HepG2 (cell line): ENCODE measurements at regions not wholly inside any gene's neighbourhood (a gene's known extent, or its start where the extent isn't known, plus 50 kb on each side); places are given as distances from the start of the nearest gene placed in this dataset.

Experiments
- ATAC-seq: fragments of 200-7000 bp; cut with Tn5 transposase; 3 replicates; pipeline ENCODE4 v1.9.1; 2020; ENCODE audit warnings: mild to moderate bottlenecking, moderate library complexity
- BruUV-seq: library from RNA; stranded (reverse); fragments of 400-500 nt; replicated peaks from 2 replicates; lab custom pipeline; 2021; lab: Mats Ljungman, UMichigan
- CTCF ChIA-PET: fragments of 300-600 bp; formaldehyde crosslinking; extraction: SDS; loops from one replicate; lab custom pipeline; 2021; ENCODE audit warnings: low total read pairs, inconsistent platforms, low intra/inter-chr PET ratio; lab: Yijun Ruan, JAX
- POLR2A ChIA-PET: fragments of 350-600 bp; sonication (Branson Sonifier 250); formaldehyde crosslinking; loops from one replicate; lab custom pipeline; 2020; ENCODE audit warnings: antibody characterized with exemption, inconsistent platforms; lab: Yijun Ruan, JAX
- DNase-seq: peaks from one replicate; pipeline ENCODE4 v3.0.0-alpha.2; 2015; ENCODE audit warnings: low spot score
- FAIRE-seq: peaks from 3 replicates; lab custom pipeline; 2011; peaks lifted over from hg19 to GRCh38; lab: Jason Lieb, UNC
- H2AFZ ChIP-seq: one replicate; pipeline ENCODE4 v1.6.1; 2011; ENCODE audit warnings: low read length, inconsistent platforms
- H3K27ac ChIP-seq: fragments of 300-600 bp; 3 replicates; pipeline ENCODE4 v1.8.0; 2011; ENCODE audit warnings: mixed run types, mild to moderate bottlenecking, mixed read lengths, low read length, inconsistent platforms; ENCODE audit not compliant: insufficient read depth; ENCODE audit errors: extremely low read length
- H3K27me3 ChIP-seq, 2 experiments: fragments of 200-600 bp in 1 of 2; 2 replicates in 1 of 2; 3 replicates in 1 of 2; pipeline versions ENCODE4 v1.6.0 to v1.8.0; 2011; ENCODE audit warnings: low read length in 2 of 2, mild to moderate bottlenecking in 2 of 2, moderate library complexity in 2 of 2, inconsistent platforms in 1 of 2; ENCODE audit not compliant: insufficient read depth in 2 of 2, control insufficient read depth in 1 of 2
- H3K36me3 ChIP-seq, 2 experiments: fragments of 200-600 bp in 1 of 2; replicated peaks in 1 of 2; 2 replicates in 1 of 2; 3 replicates in 1 of 2; pipeline versions ENCODE4 v1.5.1 to v1.8.0; 2011; ENCODE audit warnings: low read length in 2 of 2, inconsistent platforms in 1 of 2; ENCODE audit not compliant: insufficient read depth in 2 of 2, control insufficient read depth in 1 of 2
- H3K4me1 ChIP-seq: 2 replicates; pipeline ENCODE4 v1.5.1; 2012; ENCODE audit warnings: low read length, inconsistent platforms; ENCODE audit not compliant: insufficient read depth
- H3K4me2 ChIP-seq: 2 replicates; pipeline ENCODE4 v1.6.0; 2011; ENCODE audit warnings: low read depth, low read length, inconsistent platforms
- H3K4me3 ChIP-seq, 3 experiments: fragments of 200-600 bp in 1 of 3; sonication (generic), shearing (Covaris generic) in 1 of 3; replicated peaks in 1 of 3; 2 replicates each; pipeline ENCODE4 v1.5.1; 2011 to 2016; ENCODE audit warnings: low read length in 3 of 3, inconsistent platforms in 2 of 3, low read depth in 2 of 3, mild to moderate bottlenecking in 2 of 3, control low read depth in 1 of 3, mixed read lengths in 1 of 3; ENCODE audit not compliant: insufficient read depth in 1 of 3
- H3K79me2 ChIP-seq: one replicate; pipeline ENCODE4 v1.6.1; 2011; ENCODE audit warnings: low read length, inconsistent platforms; ENCODE audit not compliant: insufficient read depth
- H3K9ac ChIP-seq: 2 replicates; pipeline ENCODE4 v1.6.0; 2011; ENCODE audit warnings: mild to moderate bottlenecking, low read depth, low read length, inconsistent platforms; ENCODE audit not compliant: insufficient read depth
- H3K9me3 ChIP-seq: 2 replicates; pipeline ENCODE4 v1.5.1; 2012; ENCODE audit warnings: mild to moderate bottlenecking, low read length
- H4K20me1 ChIP-seq: 2 replicates; pipeline ENCODE4 v1.6.0; 2011; ENCODE audit warnings: inconsistent platforms, mild to moderate bottlenecking, low read length, moderate library complexity; ENCODE audit not compliant: insufficient read depth
- BHLHE40 ChIP-seq: IDR thresholded peaks from 2 replicates; pipeline ENCODE4 v1.6.1; 2011; ENCODE audit warnings: low read length, improper control_type of control experiment
- CBX5 ChIP-seq: sonication (generic); formaldehyde crosslinking; IDR thresholded peaks from 2 replicates; pipeline ENCODE4 v1.4.0; 2020; ENCODE audit warnings: missing genetic modification reagents, borderline replicate concordance
- CEBPG ChIP-seq: IDR thresholded peaks from 2 replicates; pipeline ENCODE4 v1.6.1; 2016
- GATA4 ChIP-seq: sonication (generic); IDR thresholded peaks from 2 replicates; pipeline ENCODE4 v1.6.1; 2016; ENCODE audit warnings: antibody characterized with exemption, low read depth, borderline replicate concordance
- MLLT10 ChIP-seq: sonication (generic); formaldehyde crosslinking; IDR thresholded peaks from 2 replicates; pipeline ENCODE4 v1.4.0; 2020; ENCODE audit warnings: missing genetic modification reagents
- MYC ChIP-seq: sonication (generic); formaldehyde crosslinking; IDR thresholded peaks from 2 replicates; pipeline ENCODE4 v1.9.0; 2021; ENCODE audit warnings: missing genetic modification reagents, borderline replicate concordance
- RBM22 ChIP-seq: fragments of 200-400 bp; formaldehyde crosslinking; optimal IDR thresholded peaks from 2 replicates; pipeline ENCODE3; 2017; ENCODE audit warnings: mild to moderate bottlenecking, low read length, moderate library complexity
- XRCC5 ChIP-seq: fragments of 200-400 bp; formaldehyde crosslinking; optimal IDR thresholded peaks from 2 replicates; pipeline ENCODE3; 2017; ENCODE audit warnings: mild to moderate bottlenecking, low read length
- ZNF451 ChIP-seq: sonication (generic); formaldehyde crosslinking; IDR thresholded peaks from 2 replicates; pipeline ENCODE4 v1.5.0; 2020; ENCODE audit warnings: mild to moderate bottlenecking, missing genetic modification reagents
- ZNF660 ChIP-seq: sonication (generic); formaldehyde crosslinking; IDR thresholded peaks from 2 replicates; pipeline ENCODE4 v1.5.1; 2020; ENCODE audit warnings: mild to moderate bottlenecking, low read depth, missing genetic modification reagents, borderline replicate concordance
- ZNF775 ChIP-seq: sonication (generic); formaldehyde crosslinking; IDR thresholded peaks from 2 replicates; pipeline ENCODE4 v1.4.0; 2020; ENCODE audit warnings: missing genetic modification reagents, mild to moderate bottlenecking, moderate library complexity, borderline replicate concordance
- WGBS: methylation state at CpG from one replicate; pipeline ENCODE4 v1.1.6; 2017; ENCODE audit warnings: low lambda C conversion rate; 5-methylcytosine and 5-hydroxymethylcytosine counted together
- in situ Hi-C: cut with HindIII; loops from 2 replicates; pipeline ENCODE4 v1.10.0; 2017; ENCODE audit warnings: low pct_unique_long_range_greater_than_20kb; ENCODE audit not compliant: extremely low pct_ligation_motif_present
- intact Hi-C: fragments of 100-400 bp; cut with micrococcal nuclease; formaldehyde crosslinking; loops from one replicate; pipeline ENCODE4 v1.10.0; 2022; ENCODE audit not compliant: unreplicated experiment
- TF ChIP-seq, protein P1 (sequence below): sonication (generic); formaldehyde crosslinking; IDR thresholded peaks from 2 replicates; pipeline ENCODE4 v1.5.0; 2020; ENCODE audit warnings: mild to moderate bottlenecking, missing genetic modification reagents, borderline replicate concordance
- TF ChIP-seq, protein P2 (sequence below): sonication (generic); formaldehyde crosslinking; IDR thresholded peaks from 2 replicates; pipeline ENCODE4 v1.5.0; 2020; ENCODE audit warnings: missing genetic modification reagents
- TF ChIP-seq, protein P3 (sequence below): sonication (generic); formaldehyde crosslinking; IDR thresholded peaks from 2 replicates; pipeline ENCODE4 v1.5.0; 2020; ENCODE audit warnings: missing genetic modification reagents

DNA sequence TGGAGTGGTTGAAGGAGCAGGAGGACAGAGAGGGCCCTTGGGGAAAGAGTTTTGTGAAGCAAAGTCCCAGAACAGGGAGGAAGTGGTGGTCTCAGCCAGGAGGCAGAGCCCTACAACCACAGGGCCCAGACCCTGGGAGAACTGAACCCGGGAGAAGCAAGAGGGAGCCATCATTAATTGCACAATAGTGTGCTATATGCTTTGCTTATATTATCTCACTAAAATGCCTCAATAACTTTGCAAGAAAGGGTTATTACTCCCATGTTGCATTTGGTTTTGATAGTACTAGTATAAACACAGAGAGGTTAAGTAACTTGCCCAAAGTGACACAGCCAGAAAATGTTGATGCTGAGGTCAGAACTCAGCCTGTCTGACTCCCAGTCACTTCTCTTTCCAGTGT, 124.3 kb downstream of the FOXD2 start:
- no peak overlapping the region for H3K4me2 ChIP-seq
- DNase-seq: no peak
- H3K9me3 ChIP-seq: no peaks in the 10 kb centered on the region
- FAIRE-seq: no peak
- intact Hi-C loops: no loop called here
- peaks cover 2% of the 10 kb centered on the region; the same call in 1 of the 2 replicates for H4K20me1 ChIP-seq
- POLR2A ChIA-PET: no interaction called here
- no peak overlapping the region for H3K27ac ChIP-seq
- in situ Hi-C loops: no loop called here
- no peaks in the 10 kb centered on the region; a peak in 2 of 5 replicates for H3K27me3 ChIP-seq
- CTCF ChIA-PET: no interaction called here
- H3K4me3 ChIP-seq: no peak overlapping the region
- no peak for ATAC-seq
- peaks cover 21% of the 10 kb centered on the region for H3K4me1 ChIP-seq
- BruUV-seq: no TSS peak
- 36% methylated on average over 1 of the region's 1 CpG for WGBS
- H3K36me3 ChIP-seq: no peaks in the 10 kb centered on the region
- H2AFZ ChIP-seq: no peak overlapping the region
- no peak overlapping the region for H3K9ac ChIP-seq
- H3K79me2 ChIP-seq: no peaks in the 10 kb centered on the region
- TF ChIP-seq BHLHE40 (no peak), XRCC5 (no peak), RBM22 (no peak), MYC (CRISPR knock-in tag) (no peak), CBX5 (CRISPR knock-in tag) (no peak), ZNF451 (no peak), ZNF775 (CRISPR knock-in tag) (no peak), ZNF660 (no peak), MLLT10 (CRISPR knock-in tag) (no peak), CEBPG (CRISPR knock-in tag) (no peak), GATA4 (no peak)
- TF ChIP-seq, protein P1, sequence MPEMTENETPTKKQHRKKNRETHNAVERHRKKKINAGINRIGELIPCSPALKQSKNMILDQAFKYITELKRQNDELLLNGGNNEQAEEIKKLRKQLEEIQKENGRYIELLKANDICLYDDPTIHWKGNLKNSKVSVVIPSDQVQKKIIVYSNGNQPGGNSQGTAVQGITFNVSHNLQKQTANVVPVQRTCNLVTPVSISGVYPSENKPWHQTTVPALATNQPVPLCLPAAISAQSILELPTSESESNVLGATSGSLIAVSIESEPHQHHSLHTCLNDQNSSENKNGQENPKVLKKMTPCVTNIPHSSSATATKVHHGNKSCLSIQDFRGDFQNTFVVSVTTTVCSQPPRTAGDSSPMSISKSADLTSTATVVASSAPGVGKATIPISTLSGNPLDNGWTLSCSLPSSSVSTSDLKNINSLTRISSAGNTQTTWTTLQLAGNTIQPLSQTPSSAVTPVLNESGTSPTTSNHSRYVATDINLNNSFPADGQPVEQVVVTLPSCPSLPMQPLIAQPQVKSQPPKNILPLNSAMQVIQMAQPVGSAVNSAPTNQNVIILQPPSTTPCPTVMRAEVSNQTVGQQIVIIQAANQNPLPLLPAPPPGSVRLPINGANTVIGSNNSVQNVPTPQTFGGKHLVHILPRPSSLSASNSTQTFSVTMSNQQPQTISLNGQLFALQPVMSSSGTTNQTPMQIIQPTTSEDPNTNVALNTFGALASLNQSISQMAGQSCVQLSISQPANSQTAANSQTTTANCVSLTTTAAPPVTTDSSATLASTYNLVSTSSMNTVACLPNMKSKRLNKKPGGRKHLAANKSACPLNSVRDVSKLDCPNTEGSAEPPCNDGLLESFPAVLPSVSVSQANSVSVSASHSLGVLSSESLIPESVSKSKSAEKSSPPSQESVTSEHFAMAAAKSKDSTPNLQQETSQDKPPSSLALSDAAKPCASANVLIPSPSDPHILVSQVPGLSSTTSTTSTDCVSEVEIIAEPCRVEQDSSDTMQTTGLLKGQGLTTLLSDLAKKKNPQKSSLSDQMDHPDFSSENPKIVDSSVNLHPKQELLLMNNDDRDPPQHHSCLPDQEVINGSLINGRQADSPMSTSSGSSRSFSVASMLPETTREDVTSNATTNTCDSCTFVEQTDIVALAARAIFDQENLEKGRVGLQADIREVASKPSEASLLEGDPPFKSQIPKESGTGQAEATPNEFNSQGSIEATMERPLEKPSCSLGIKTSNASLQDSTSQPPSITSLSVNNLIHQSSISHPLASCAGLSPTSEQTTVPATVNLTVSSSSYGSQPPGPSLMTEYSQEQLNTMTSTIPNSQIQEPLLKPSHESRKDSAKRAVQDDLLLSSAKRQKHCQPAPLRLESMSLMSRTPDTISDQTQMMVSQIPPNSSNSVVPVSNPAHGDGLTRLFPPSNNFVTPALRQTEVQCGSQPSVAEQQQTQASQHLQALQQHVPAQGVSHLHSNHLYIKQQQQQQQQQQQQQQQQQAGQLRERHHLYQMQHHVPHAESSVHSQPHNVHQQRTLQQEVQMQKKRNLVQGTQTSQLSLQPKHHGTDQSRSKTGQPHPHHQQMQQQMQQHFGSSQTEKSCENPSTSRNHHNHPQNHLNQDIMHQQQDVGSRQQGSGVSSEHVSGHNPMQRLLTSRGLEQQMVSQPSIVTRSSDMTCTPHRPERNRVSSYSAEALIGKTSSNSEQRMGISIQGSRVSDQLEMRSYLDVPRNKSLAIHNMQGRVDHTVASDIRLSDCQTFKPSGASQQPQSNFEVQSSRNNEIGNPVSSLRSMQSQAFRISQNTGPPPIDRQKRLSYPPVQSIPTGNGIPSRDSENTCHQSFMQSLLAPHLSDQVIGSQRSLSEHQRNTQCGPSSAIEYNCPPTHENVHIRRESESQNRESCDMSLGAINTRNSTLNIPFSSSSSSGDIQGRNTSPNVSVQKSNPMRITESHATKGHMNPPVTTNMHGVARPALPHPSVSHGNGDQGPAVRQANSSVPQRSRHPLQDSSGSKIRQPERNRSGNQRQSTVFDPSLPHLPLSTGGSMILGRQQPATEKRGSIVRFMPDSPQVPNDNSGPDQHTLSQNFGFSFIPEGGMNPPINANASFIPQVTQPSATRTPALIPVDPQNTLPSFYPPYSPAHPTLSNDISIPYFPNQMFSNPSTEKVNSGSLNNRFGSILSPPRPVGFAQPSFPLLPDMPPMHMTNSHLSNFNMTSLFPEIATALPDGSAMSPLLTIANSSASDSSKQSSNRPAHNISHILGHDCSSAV (CRISPR knock-in tag): no peak
- TF ChIP-seq, protein P2, sequence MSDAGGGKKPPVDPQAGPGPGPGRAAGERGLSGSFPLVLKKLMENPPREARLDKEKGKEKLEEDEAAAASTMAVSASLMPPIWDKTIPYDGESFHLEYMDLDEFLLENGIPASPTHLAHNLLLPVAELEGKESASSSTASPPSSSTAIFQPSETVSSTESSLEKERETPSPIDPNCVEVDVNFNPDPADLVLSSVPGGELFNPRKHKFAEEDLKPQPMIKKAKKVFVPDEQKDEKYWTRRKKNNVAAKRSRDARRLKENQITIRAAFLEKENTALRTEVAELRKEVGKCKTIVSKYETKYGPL (CRISPR knock-in tag): no peak
- TF ChIP-seq, protein P3, sequence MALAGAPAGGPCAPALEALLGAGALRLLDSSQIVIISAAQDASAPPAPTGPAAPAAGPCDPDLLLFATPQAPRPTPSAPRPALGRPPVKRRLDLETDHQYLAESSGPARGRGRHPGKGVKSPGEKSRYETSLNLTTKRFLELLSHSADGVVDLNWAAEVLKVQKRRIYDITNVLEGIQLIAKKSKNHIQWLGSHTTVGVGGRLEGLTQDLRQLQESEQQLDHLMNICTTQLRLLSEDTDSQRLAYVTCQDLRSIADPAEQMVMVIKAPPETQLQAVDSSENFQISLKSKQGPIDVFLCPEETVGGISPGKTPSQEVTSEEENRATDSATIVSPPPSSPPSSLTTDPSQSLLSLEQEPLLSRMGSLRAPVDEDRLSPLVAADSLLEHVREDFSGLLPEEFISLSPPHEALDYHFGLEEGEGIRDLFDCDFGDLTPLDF (CRISPR knock-in tag): no peak
